ENCODE measurements at regions not wholly inside any gene's neighbourhood (a gene's known extent, or its start where the extent isn't known, plus 50 kb on each side); places are given as distances from the start of the nearest gene placed in this dataset.

DNA sequence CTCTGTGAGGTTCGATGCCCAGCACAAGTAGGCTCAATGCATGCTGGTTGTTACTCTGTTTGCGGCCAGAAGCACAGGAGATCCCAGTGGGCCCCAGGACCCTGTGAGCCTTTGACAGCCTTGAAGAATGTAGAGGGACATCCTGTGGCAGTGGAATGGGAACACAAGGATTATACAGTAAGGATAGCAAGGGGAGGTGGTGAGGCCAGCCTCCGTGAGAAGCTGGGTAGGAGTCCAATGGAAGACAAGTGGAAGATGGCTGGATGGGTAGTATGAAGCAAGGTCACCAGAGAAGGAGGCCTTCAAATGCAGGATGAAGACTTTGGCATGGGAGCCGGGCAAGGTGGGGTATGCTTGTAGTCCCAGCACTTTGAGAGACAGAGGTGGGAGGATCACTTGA lies 622.9 kb upstream of the CDH4 start:
- ATAC-seq (no peak), DNase-seq (no peak)
- no peak overlapping the region for H3K4me3 ChIP-seq
- no peaks in the 10 kb centered on the region for H3K4me1 ChIP-seq (ENCODE audit: low read depth)
- H3K9me3 ChIP-seq: no peaks in the 10 kb centered on the region
- TF ChIP-seq, protein P1, sequence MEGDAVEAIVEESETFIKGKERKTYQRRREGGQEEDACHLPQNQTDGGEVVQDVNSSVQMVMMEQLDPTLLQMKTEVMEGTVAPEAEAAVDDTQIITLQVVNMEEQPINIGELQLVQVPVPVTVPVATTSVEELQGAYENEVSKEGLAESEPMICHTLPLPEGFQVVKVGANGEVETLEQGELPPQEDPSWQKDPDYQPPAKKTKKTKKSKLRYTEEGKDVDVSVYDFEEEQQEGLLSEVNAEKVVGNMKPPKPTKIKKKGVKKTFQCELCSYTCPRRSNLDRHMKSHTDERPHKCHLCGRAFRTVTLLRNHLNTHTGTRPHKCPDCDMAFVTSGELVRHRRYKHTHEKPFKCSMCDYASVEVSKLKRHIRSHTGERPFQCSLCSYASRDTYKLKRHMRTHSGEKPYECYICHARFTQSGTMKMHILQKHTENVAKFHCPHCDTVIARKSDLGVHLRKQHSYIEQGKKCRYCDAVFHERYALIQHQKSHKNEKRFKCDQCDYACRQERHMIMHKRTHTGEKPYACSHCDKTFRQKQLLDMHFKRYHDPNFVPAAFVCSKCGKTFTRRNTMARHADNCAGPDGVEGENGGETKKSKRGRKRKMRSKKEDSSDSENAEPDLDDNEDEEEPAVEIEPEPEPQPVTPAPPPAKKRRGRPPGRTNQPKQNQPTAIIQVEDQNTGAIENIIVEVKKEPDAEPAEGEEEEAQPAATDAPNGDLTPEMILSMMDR (IDR thresholded peaks at IDR 0.05): no peak
- no peaks in the 10 kb centered on the region for H3K36me3 ChIP-seq (ENCODE audit: low read depth)
- intact Hi-C loops (cut with DNase I, micrococcal nuclease): no loop called here

DNA sequence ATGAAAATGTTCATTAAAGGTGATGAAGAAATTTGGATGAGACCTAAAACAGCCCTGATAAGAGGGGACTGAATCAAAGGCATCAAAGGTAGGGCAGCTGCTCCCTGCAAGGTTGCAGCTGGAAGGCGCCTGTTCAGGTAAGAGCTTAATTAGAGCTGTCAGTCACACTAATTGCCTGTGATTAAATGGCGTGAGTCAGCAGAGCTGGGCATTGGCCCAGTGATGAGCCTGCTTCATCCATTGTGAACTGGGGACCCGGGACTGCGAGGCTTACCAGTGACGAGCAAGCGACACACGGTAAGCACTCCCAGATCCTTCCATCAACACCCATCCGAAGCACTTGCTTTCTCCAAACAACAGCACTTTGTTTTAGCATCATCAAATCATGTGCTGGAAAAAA lies 621.5 kb upstream of the CDH4 start:
- intact Hi-C loops (cut with DNase I, micrococcal nuclease): no loop called here
- ATAC-seq (no peak), DNase-seq (no peak)
- Histone ChIP-seq H3K4me3 (no peak overlapping the region), H3K4me1 (ENCODE audit: low read depth) (no peaks in the 10 kb centered on the region), H3K9me3 (peaks cover 4% of the 10 kb centered on the region), H3K36me3 (ENCODE audit: low read depth) (no peaks in the 10 kb centered on the region)
- TF ChIP-seq, protein P1 (IDR thresholded peaks at IDR 0.05): no peak

DNA sequence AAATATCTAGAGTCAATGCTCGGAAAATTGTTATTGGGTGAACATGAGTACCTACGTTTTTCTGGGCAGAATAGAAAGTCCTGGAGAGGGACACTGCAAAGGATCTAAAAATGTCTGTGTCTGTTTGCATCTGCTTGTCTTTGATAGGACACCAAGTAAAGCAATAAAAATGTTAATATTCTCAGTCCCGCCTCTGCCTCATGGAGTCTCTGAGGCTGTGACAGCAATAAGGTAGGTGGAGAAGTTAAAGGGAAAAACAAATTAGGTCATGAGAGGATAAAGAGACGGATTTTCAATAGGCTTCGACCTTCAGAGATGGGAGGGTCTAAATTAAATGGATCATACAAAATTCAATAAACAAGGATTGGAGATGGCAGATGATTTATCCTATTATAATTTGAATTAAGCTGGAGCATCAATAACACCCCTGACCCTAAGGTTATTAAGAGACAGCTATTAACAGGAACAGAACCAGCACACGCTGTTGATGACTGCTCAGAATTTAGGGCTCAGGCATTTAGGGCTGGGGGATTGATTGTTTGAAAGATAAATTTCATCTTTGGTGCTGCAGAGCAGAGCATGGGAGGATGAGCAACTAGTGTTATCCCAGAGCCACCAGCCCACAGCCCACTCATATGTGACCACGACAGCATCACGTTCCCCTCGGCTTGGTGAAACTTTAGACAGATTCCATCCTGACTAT lies 620.3 kb upstream of the CDH4 start:
- no peak for ATAC-seq
- TF ChIP-seq, protein P1 (IDR thresholded peaks at IDR 0.05): no peak
- Histone ChIP-seq H3K36me3 (ENCODE audit: low read depth) (no peaks in the 10 kb centered on the region), H3K4me1 (ENCODE audit: low read depth) (no peaks in the 10 kb centered on the region), H3K4me3 (no peak overlapping the region), H3K9me3 (peaks cover 6% of the 10 kb centered on the region)
- DNase-seq: no peak
- intact Hi-C loops (cut with DNase I, micrococcal nuclease): no loop called here

DNA sequence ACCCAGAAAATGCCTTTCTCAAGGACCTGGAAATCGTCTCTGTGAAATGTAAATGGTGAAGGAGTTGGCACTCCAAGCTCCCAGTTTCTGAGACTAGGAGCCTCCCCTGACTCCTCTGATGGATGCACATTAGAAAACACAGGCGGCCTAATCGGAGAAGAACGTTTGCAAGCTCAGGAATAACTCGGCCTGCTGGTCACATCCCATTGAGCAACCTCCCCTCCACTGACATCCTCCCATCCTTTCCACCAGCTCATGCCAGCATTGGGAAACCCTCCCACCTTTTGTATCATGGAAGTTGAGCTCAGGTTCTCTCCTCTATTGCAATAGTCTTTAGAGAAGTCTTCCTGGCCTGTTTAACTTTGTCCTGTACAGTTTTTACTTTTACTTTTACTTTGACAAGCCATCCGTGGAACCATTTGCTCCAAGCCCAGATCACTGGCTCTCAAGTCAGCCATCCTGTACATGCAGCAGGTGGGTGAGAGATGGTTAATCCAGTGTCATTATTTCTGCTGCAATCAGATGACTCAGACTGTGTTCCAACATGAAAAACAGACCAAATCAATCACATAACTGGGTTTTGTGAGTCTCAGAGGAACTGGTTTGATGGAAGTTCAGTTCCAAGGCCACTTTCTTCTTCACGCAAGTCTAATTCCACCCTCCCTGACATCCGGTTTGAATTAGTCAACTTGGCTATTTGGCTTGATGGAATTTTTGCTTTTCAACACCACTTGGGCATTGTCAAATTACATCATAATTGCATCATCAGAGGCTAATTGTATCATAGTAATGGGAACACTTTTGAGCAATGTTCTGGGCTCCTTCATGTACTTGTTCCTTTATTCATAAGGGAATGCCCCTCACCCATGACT lies 619.4 kb upstream of the CDH4 start:
- ATAC-seq (no peak), DNase-seq (no peak)
- TF ChIP-seq, protein P1 (IDR thresholded peaks at IDR 0.05): no peak
- Histone ChIP-seq H3K4me3 (no peak overlapping the region), H3K9me3 (peaks cover 6% of the 10 kb centered on the region), H3K36me3 (ENCODE audit: low read depth) (no peaks in the 10 kb centered on the region), H3K4me1 (ENCODE audit: low read depth) (no peaks in the 10 kb centered on the region)
- intact Hi-C loops (cut with DNase I, micrococcal nuclease): no loop called here

DNA sequence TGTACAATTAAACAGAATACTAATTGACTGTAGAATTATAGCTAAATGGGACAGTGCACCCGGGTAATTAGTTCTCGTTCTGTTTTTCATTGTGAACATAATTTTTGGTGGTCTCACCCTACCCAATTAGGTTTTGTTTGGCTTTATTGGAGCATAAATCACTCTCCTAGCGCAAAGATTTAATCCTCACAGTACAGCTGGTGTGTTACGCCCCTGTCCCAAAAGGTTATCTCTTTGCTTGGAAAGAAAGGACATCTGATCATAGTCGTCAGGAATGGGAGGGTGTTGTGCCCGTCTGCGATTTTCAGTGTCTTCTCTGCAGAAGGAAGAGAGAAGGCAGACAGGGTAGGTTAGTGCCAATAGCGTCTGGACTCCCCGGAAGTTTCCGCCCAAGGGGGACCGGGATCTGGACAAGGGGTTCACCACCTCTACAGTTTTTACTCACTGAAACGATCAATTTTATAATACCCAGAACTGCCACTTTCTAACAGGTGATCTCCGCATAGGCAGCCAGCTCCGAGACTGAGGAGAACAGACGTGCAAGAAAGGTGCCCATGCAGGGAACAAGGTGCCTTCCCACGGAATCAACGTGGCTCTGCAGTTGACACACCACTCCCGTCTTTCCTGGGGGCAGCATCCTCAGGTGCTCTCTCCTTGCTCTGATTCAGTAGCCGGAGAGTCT lies 617.4 kb upstream of the CDH4 start:
- intact Hi-C loops (cut with DNase I, micrococcal nuclease): no loop called here
- TF ChIP-seq, protein P1 (IDR thresholded peaks at IDR 0.05): no peak
- Histone ChIP-seq H3K36me3 (ENCODE audit: low read depth) (no peaks in the 10 kb centered on the region), H3K9me3 (peaks cover 6% of the 10 kb centered on the region), H3K4me3 (no peak overlapping the region), H3K4me1 (ENCODE audit: low read depth) (no peaks in the 10 kb centered on the region)
- ATAC-seq (no peak), DNase-seq (no peak)
